Neuronal stem cell (in vitro differentiated cells): ENCODE measurements at regions not wholly inside any gene's neighbourhood (a gene's known extent, or its start where the extent isn't known, plus 50 kb on each side); places are given as distances from the start of the nearest gene placed in this dataset.

Experiments
- DNase-seq: peaks from one replicate; pipeline ENCODE4 v3.0.0-alpha.2; 2013; ENCODE audit warnings: low spot score
- H2AFZ ChIP-seq: one replicate; pipeline ENCODE4 v1.6.1; 2013; ENCODE audit warnings: mild to moderate bottlenecking, low read length, inconsistent platforms
- H2AK5ac ChIP-seq: 2 replicates; pipeline ENCODE4 v1.6.1; 2013; ENCODE audit warnings: low read depth, mild to moderate bottlenecking, inconsistent platforms, low read length, moderate library complexity, mixed read lengths
- H2BK120ac ChIP-seq: 2 replicates; pipeline ENCODE4 v1.6.1; 2013; ENCODE audit warnings: low read depth, mild to moderate bottlenecking, inconsistent platforms, low read length, moderate library complexity, mixed read lengths
- H2BK12ac ChIP-seq: one replicate; pipeline ENCODE4 v1.6.1; 2013; ENCODE audit warnings: low read length, inconsistent platforms
- H2BK15ac ChIP-seq: 2 replicates; pipeline ENCODE4 v1.6.1; 2013; ENCODE audit warnings: mild to moderate bottlenecking, low read length, inconsistent platforms, mixed read lengths
- H2BK5ac ChIP-seq: one replicate; pipeline ENCODE4 v1.6.1; 2013; ENCODE audit warnings: inconsistent platforms, mild to moderate bottlenecking, low read length, moderate library complexity
- H3K14ac ChIP-seq: one replicate; pipeline ENCODE4 v1.6.1; 2013; ENCODE audit warnings: low read length, inconsistent platforms
- H3K18ac ChIP-seq: 2 replicates; pipeline ENCODE4 v1.6.1; 2013; ENCODE audit warnings: low read length, inconsistent platforms
- H3K23ac ChIP-seq: 2 replicates; pipeline ENCODE4 v1.6.1; 2013; ENCODE audit warnings: low read depth, mild to moderate bottlenecking, mixed read lengths, low read length, inconsistent platforms; ENCODE audit not compliant: poor library complexity
- H3K27ac ChIP-seq: replicated peaks from 3 replicates; pipeline ENCODE4 v1.5.1; 2013; ENCODE audit warnings: low read length, inconsistent platforms
- H3K27me3 ChIP-seq, 3 experiments: 2 replicates each; pipeline ENCODE4 v1.6.1; 2013; ENCODE audit warnings: low read length in 3 of 3, mild to moderate bottlenecking in 2 of 3, inconsistent platforms in 1 of 3, low read depth in 1 of 3, mixed read lengths in 1 of 3, moderate library complexity in 1 of 3; ENCODE audit not compliant: control insufficient read depth in 3 of 3, insufficient read depth in 3 of 3
- H3K36me3 ChIP-seq, 2 donors: replicated peaks in 1 of 2; 2 replicates each; pipeline ENCODE4 v1.6.1; 2013; ENCODE audit warnings: low read length in 2 of 2; ENCODE audit not compliant: control insufficient read depth in 2 of 2, insufficient read depth in 2 of 2
- H3K4ac ChIP-seq: 2 replicates; pipeline ENCODE4 v1.6.1; 2013; ENCODE audit warnings: inconsistent platforms, mild to moderate bottlenecking, low read length, moderate library complexity
- H3K4me1 ChIP-seq, 2 donors: 1 replicate in 1 of 2; 2 replicates in 1 of 2; pipeline ENCODE4 v1.6.1; 2013; ENCODE audit warnings: low read length in 2 of 2, low read depth in 1 of 2; ENCODE audit not compliant: control insufficient read depth in 2 of 2, insufficient read depth in 1 of 2
- H3K4me2 ChIP-seq: one replicate; pipeline ENCODE4 v1.6.1; 2013; ENCODE audit warnings: mild to moderate bottlenecking, low read length, inconsistent platforms; ENCODE audit not compliant: insufficient read depth, poor library complexity, severe bottlenecking
- H3K4me3 ChIP-seq, 2 donors: 2 replicates each; pipeline ENCODE4 v1.5.1; 2013; ENCODE audit warnings: low read length in 2 of 2, mild to moderate bottlenecking in 2 of 2, inconsistent platforms in 1 of 2, moderate library complexity in 1 of 2
- H3K79me1 ChIP-seq: one replicate; pipeline ENCODE4 v1.6.1; 2013; ENCODE audit warnings: low read depth, mild to moderate bottlenecking, inconsistent platforms, low read length, moderate library complexity
- H3K9ac ChIP-seq: one replicate; pipeline ENCODE4 v1.6.1; 2013; ENCODE audit warnings: mild to moderate bottlenecking, low read depth, low read length, inconsistent platforms; ENCODE audit not compliant: poor library complexity
- H3K9me3 ChIP-seq, 2 donors: replicated peaks in 1 of 2; 2 replicates each; pipeline versions ENCODE3 to v1.6.1; 2013; ENCODE audit warnings: low read length in 2 of 2, mild to moderate bottlenecking in 2 of 2, inconsistent platforms in 1 of 2, low read depth in 1 of 2, mixed read lengths in 1 of 2, moderate library complexity in 1 of 2; ENCODE audit not compliant: control insufficient read depth in 2 of 2, insufficient read depth in 1 of 2
- H4K8ac ChIP-seq: one replicate; pipeline ENCODE4 v1.6.1; 2013; ENCODE audit warnings: low read depth, mild to moderate bottlenecking, inconsistent platforms, low read length, moderate library complexity
- H4K91ac ChIP-seq: one replicate; pipeline ENCODE4 v1.6.1; 2013; ENCODE audit warnings: low read length, low read depth, mild to moderate bottlenecking, inconsistent platforms; ENCODE audit not compliant: poor library complexity
- WGBS, 2 donors: extraction: QIAGEN DNeasy Blood & Tissue Kit; methylation state at CpG; one replicate each; pipeline ENCODE4 v1.1.7; 2013; ENCODE audit warnings: missing lambda C conversion rate in 2 of 2, mixed read lengths in 1 of 2; ENCODE audit not compliant: insufficient read length in 2 of 2, insufficient replicate concordance in 1 of 2; ENCODE audit errors: extremely low coverage in 2 of 2; 5-methylcytosine and 5-hydroxymethylcytosine counted together

- H3K4ac ChIP-seq, result no peak overlapping the region
- H2BK12ac ChIP-seq, result no peak overlapping the region
- H2AFZ ChIP-seq, result no peak overlapping the region
- no peaks in the 10 kb centered on the region for H3K9me3 ChIP-seq
- H3K4me2 ChIP-seq, result no peak overlapping the region
- no peak overlapping the region for H2BK15ac ChIP-seq
- no peak overlapping the region for H2AK5ac ChIP-seq
- no peak overlapping the region for H4K91ac ChIP-seq
- H3K36me3 ChIP-seq, result no peaks in the 10 kb centered on the region
- DNase-seq, result no peak
- H3K18ac ChIP-seq, result no peak overlapping the region
- H2BK120ac ChIP-seq, result no peak overlapping the region
- no peak overlapping the region for H3K4me3 ChIP-seq
- H3K4me1 ChIP-seq, result no peaks in the 10 kb centered on the region
- H4K8ac ChIP-seq, result no peak overlapping the region
- no peak overlapping the region for H2BK5ac ChIP-seq
- H3K9ac ChIP-seq, result no peak overlapping the region
- no peaks in the 10 kb centered on the region for H3K27me3 ChIP-seq
- WGBS, 2 donors, result no CpG with 5 or more reads among the region's 2 CpGs
- H3K79me1 ChIP-seq, result no peaks in the 10 kb centered on the region
- no peak overlapping the region for H3K27ac ChIP-seq
- H3K23ac ChIP-seq, result no peak overlapping the region
- no peak overlapping the region for H3K14ac ChIP-seq
These were observed 1125.3 kb downstream of the TBL1XR1 start for GRCh38 chr3:176071943-176072342.

- no peak overlapping the region for H3K14ac ChIP-seq
- no peak overlapping the region for H3K23ac ChIP-seq
- DNase-seq, result no peak
- no peak overlapping the region for H3K18ac ChIP-seq
- no peak overlapping the region for H3K4ac ChIP-seq
- no peaks in the 10 kb centered on the region for H3K36me3 ChIP-seq
- H4K8ac ChIP-seq, result no peak overlapping the region
- H3K9me3 ChIP-seq, result no peaks in the 10 kb centered on the region
- no peak overlapping the region for H2AK5ac ChIP-seq
- no peak overlapping the region for H2BK120ac ChIP-seq
- no peak overlapping the region for H3K9ac ChIP-seq
- H3K4me3 ChIP-seq, result no peak overlapping the region
- WGBS, 2 donors, result no CpG with 5 or more reads among the region's 6 CpGs
- no peak overlapping the region for H3K27ac ChIP-seq
- H3K27me3 ChIP-seq, result no peaks in the 10 kb centered on the region
- no peak overlapping the region for H2BK5ac ChIP-seq
- no peak overlapping the region for H4K91ac ChIP-seq
- no peak overlapping the region for H2BK15ac ChIP-seq
- no peak overlapping the region for H2AFZ ChIP-seq
- H3K79me1 ChIP-seq, result no peaks in the 10 kb centered on the region
- no peak overlapping the region for H2BK12ac ChIP-seq
- no peaks in the 10 kb centered on the region for H3K4me1 ChIP-seq
- H3K4me2 ChIP-seq, result no peak overlapping the region
These were observed 1128.5 kb downstream of the TBL1XR1 start for GRCh38 chr3:176068750-176069149.

GRCh38 chr3:176058856-176059255, 1138.4 kb downstream of the TBL1XR1 start:
- Histone ChIP-seq H2AFZ (no peak overlapping the region), H3K4me2 (no peak overlapping the region), H3K27ac (no peak overlapping the region), H3K9me3 (peaks cover 0 to 1% of the 10 kb centered on the region in 2 donors), H3K36me3 (no peaks in the 10 kb centered on the region), H3K18ac (no peak overlapping the region), H3K14ac (no peak overlapping the region), H3K79me1 (no peaks in the 10 kb centered on the region), H3K23ac (no peak overlapping the region), H4K8ac (no peak overlapping the region), H3K4ac (no peak overlapping the region), H3K4me1 (no peaks in the 10 kb centered on the region), H3K4me3 (no peak overlapping the region), H2BK12ac (no peak overlapping the region), H2BK120ac (no peak overlapping the region), H3K9ac (no peak overlapping the region), H2BK15ac (no peak overlapping the region), H2AK5ac (no peak overlapping the region), H3K27me3 (no peaks in the 10 kb centered on the region), H4K91ac (no peak overlapping the region), H2BK5ac (no peak overlapping the region)
- DNase-seq, result no peak

- no peak overlapping the region for H4K91ac ChIP-seq
- no CpG with 5 or more reads among the region's 6 CpGs for WGBS, 2 donors
- H4K8ac ChIP-seq, result no peak overlapping the region
- no peak overlapping the region for H3K4ac ChIP-seq
- no peak for DNase-seq
- no peak overlapping the region for H3K4me2 ChIP-seq
- H2BK120ac ChIP-seq, result no peak overlapping the region
- no peak overlapping the region for H3K9ac ChIP-seq
- no peak overlapping the region for H2BK12ac ChIP-seq
- no peaks in the 10 kb centered on the region for H3K79me1 ChIP-seq
- H3K9me3 ChIP-seq, result peaks cover 0 to 1% of the 10 kb centered on the region in 2 donors
- H2AK5ac ChIP-seq, result no peak overlapping the region
- H3K4me3 ChIP-seq, result no peak overlapping the region
- H3K27ac ChIP-seq, result no peak overlapping the region
- H2BK15ac ChIP-seq, result no peak overlapping the region
- no peak overlapping the region for H3K14ac ChIP-seq
- H3K36me3 ChIP-seq, result no peaks in the 10 kb centered on the region
- H3K4me1 ChIP-seq, result no peaks in the 10 kb centered on the region
- no peak overlapping the region for H2BK5ac ChIP-seq
- H2AFZ ChIP-seq, result no peak overlapping the region
- no peak overlapping the region for H3K23ac ChIP-seq
- no peaks in the 10 kb centered on the region for H3K27me3 ChIP-seq
- H3K18ac ChIP-seq, result no peak overlapping the region
These were observed 1141.4 kb downstream of the TBL1XR1 start for GRCh38 chr3:176055836-176056235.
